A549 (cell line): ENCODE measurements at regions not wholly inside any gene's neighbourhood (a gene's known extent, or its start where the extent isn't known, plus 50 kb on each side); places are given as distances from the start of the nearest gene placed in this dataset.

Experiments
- ATAC-seq, 2 experiments: fragments of 200-7000 bp in 1 of 2; fragments of >200 bp in 1 of 2; cut with Nextera tagmentation in 1 of 2; cut with Tn5 transposase in 1 of 2; 3 replicates each; pipeline versions ENCODE4 v1.8.0 to v1.9.1; 2018 to 2020; ENCODE audit warnings: mild to moderate bottlenecking in 1 of 2, moderate library complexity in 1 of 2
- CTCF ChIA-PET: fragments of 300-600 bp; sonication (Branson Sonifier 250); formaldehyde crosslinking; extraction: SDS; loops from one replicate; lab custom pipeline; 2021; ENCODE audit warnings: antibody characterized with exemption, inconsistent platforms; lab: Yijun Ruan, JAX
- POLR2A ChIA-PET: fragments of 350-600 bp; formaldehyde crosslinking; extraction: SDS; loops from one replicate; lab custom pipeline; 2021; ENCODE audit warnings: antibody characterized with exemption, inconsistent platforms; lab: Yijun Ruan, JAX
- DNase-seq, 2 experiments: peaks; one replicate each; pipeline versions ENCODE4 v3.0.0 to v3.0.0-alpha.2; 2011 to 2016; ENCODE audit warnings: low read depth in 1 of 2, low spot score in 1 of 2
- FAIRE-seq: peaks from 2 replicates; lab custom pipeline; 2011; peaks lifted over from hg19 to GRCh38; lab: Jason Lieb, UNC
- H3K27ac ChIP-seq, 2 experiments: fragments of >200 bp; sonication (Bioruptor Twin); formaldehyde crosslinking; 3 replicates each; pipeline ENCODE4 v1.5.1; 2016 to 2017
- H3K4me1 ChIP-seq: fragments of >200 bp; sonication (Bioruptor Twin); formaldehyde crosslinking; 3 replicates; pipeline ENCODE4 v1.6.1; 2016
- H3K4me2 ChIP-seq: fragments of >200 bp; sonication (Bioruptor Twin); formaldehyde crosslinking; 3 replicates; pipeline ENCODE4 v1.6.1; 2016
- H3K4me3 ChIP-seq: fragments of >200 bp; sonication (Bioruptor Twin); formaldehyde crosslinking; 3 replicates; pipeline ENCODE4 v1.5.1; 2016
- H3K9me3 ChIP-seq: fragments of >200 bp; sonication (Bioruptor Twin); formaldehyde crosslinking; 3 replicates; pipeline ENCODE4 v1.6.1; 2016
- BHLHE40 ChIP-seq: IDR thresholded peaks from 2 replicates; pipeline ENCODE4 v1.6.1; 2012; ENCODE audit warnings: low read depth, low read length, inconsistent platforms
- CBX2 ChIP-seq: fragments of 200-600 bp; sonication (generic); IDR thresholded peaks from 2 replicates; pipeline ENCODE4 v1.6.1; 2016; ENCODE audit warnings: low read depth, mild to moderate bottlenecking, borderline replicate concordance
- CBX8 ChIP-seq: fragments of 200-600 bp; sonication (generic); IDR thresholded peaks from 2 replicates; pipeline ENCODE4 v1.6.1; 2016
- CEBPB ChIP-seq, 2 experiments: fragments of >200 bp in 1 of 2; sonication (Bioruptor Twin) in 1 of 2; formaldehyde crosslinking in 1 of 2; IDR thresholded peaks; 2 replicates each; pipeline ENCODE4 v1.6.1; 2012 to 2016
- EHMT2 ChIP-seq: fragments of 200-600 bp; sonication (generic); IDR thresholded peaks from 2 replicates; pipeline ENCODE4 v1.6.1; 2016; ENCODE audit warnings: antibody characterized with exemption, low read depth, mild to moderate bottlenecking, moderate library complexity
- ESRRA ChIP-seq: fragments of 150-350 bp; IDR thresholded peaks from 2 replicates; pipeline ENCODE4 v1.6.1; 2014; ENCODE audit warnings: mild to moderate bottlenecking, low read length, borderline replicate concordance
- FOSB ChIP-seq: fragments of 250-450 bp; sonication (Bioruptor Pico); IDR thresholded peaks from 2 replicates; pipeline ENCODE4 v1.5.0; 2020; ENCODE audit warnings: mild to moderate bottlenecking, moderate library complexity
- FOSL2 ChIP-seq, 2 experiments: fragments of 450-650 bp in 1 of 2; fragments of >200 bp in 1 of 2; sonication (Bioruptor Twin) in 1 of 2; formaldehyde crosslinking; IDR thresholded peaks; 2 replicates each; pipeline versions ENCODE4 v1.5.0 to v1.6.1; 2016 to 2020; ENCODE audit warnings: mild to moderate bottlenecking in 1 of 2, moderate library complexity in 1 of 2
- GATA3 ChIP-seq: IDR thresholded peaks from 2 replicates; pipeline ENCODE4 v1.6.1; 2012; ENCODE audit warnings: borderline replicate concordance
- HOXB5 ChIP-seq: fragments of 250-450 bp; sonication (Bioruptor Pico); IDR thresholded peaks from 2 replicates; pipeline ENCODE4 v1.5.0; 2020; ENCODE audit warnings: mild to moderate bottlenecking, moderate library complexity
- JUN ChIP-seq, 2 experiments: fragments of >200 bp; sonication (Bioruptor Twin); formaldehyde crosslinking; IDR thresholded peaks; 2 replicates in 1 of 2; 3 replicates in 1 of 2; pipeline ENCODE4 v1.6.1; 2016 to 2017
- JUNB ChIP-seq: fragments of >200 bp; sonication (Bioruptor Twin); formaldehyde crosslinking; IDR thresholded peaks from 2 replicates; pipeline ENCODE4 v1.6.1; 2016
- KDM1A ChIP-seq: fragments of 200-600 bp; sonication (generic); IDR thresholded peaks from 2 replicates; pipeline ENCODE4 v1.6.1; 2016; ENCODE audit warnings: low read depth, mild to moderate bottlenecking
- KDM5A ChIP-seq: fragments of 200-600 bp; sonication (generic); IDR thresholded peaks from 2 replicates; pipeline ENCODE4 v1.6.1; 2016; ENCODE audit warnings: antibody characterized with exemption, mild to moderate bottlenecking
- MAFK ChIP-seq: fragments of 450-650 bp; IDR thresholded peaks from 2 replicates; pipeline ENCODE4 v1.6.1; 2014; ENCODE audit not compliant: partially characterized antibody
- MYC ChIP-seq: IDR thresholded peaks from 2 replicates; pipeline ENCODE4 v1.6.1; 2012; ENCODE audit warnings: mild to moderate bottlenecking, inconsistent platforms, low read length, improper control_type of control experiment, borderline replicate concordance
- POLR2A ChIP-seq: IDR thresholded peaks from 2 replicates; pipeline ENCODE4 v1.6.1; 2012; ENCODE audit warnings: mild to moderate bottlenecking, low read length
- RAD21 ChIP-seq, 2 experiments: fragments of >200 bp in 1 of 2; sonication (Bioruptor Twin) in 1 of 2; formaldehyde crosslinking in 1 of 2; IDR thresholded peaks in 1 of 2; conservative IDR thresholded peaks in 1 of 2; 2 replicates in 1 of 2; 3 replicates in 1 of 2; pipeline ENCODE4 v1.6.1; 2012 to 2018; ENCODE audit warnings: inconsistent platforms in 1 of 2
- RCOR1 ChIP-seq: fragments of 150-350 bp; IDR thresholded peaks from 2 replicates; pipeline ENCODE4 v1.6.1; 2014; ENCODE audit warnings: antibody characterized with exemption, low read length, low read depth
- SMC3 ChIP-seq: fragments of >200 bp; sonication (Bioruptor Twin); formaldehyde crosslinking; IDR thresholded peaks from 3 replicates; pipeline ENCODE4 v1.6.1; 2018; ENCODE audit warnings: inconsistent platforms
- TFCP2L1 ChIP-seq: fragments of 250-450 bp; sonication (Bioruptor Pico); IDR thresholded peaks from 2 replicates; pipeline ENCODE4 v1.5.0; 2021; ENCODE audit warnings: mild to moderate bottlenecking
- ZFP36 ChIP-seq: fragments of 450-650 bp; IDR thresholded peaks from 2 replicates; pipeline ENCODE4 v1.6.1; 2014; ENCODE audit warnings: borderline replicate concordance; ENCODE audit not compliant: partially characterized antibody
- ZSCAN20 ChIP-seq: fragments of 250-450 bp; sonication (Bioruptor Pico); IDR thresholded peaks from 2 replicates; pipeline ENCODE4 v1.8.0; 2022; ENCODE audit warnings: mild to moderate bottlenecking, moderate library complexity
- WGBS: methylation state at CpG from one replicate; pipeline ENCODE4 v1.1.6; 2017; ENCODE audit errors: missing lambda C conversion rate; 5-methylcytosine and 5-hydroxymethylcytosine counted together
- TF ChIP-seq, protein P1 (sequence below): IDR thresholded peaks from 2 replicates; pipeline ENCODE4 v1.6.1; 2012
- TF ChIP-seq, protein P2 (sequence below): IDR thresholded peaks from 2 replicates; pipeline ENCODE4 v1.6.1; 2012
- TF ChIP-seq, protein P3 (sequence below): IDR thresholded peaks from 2 replicates; pipeline ENCODE4 v1.6.1; 2012; ENCODE audit warnings: low read depth, borderline replicate concordance

DNA sequence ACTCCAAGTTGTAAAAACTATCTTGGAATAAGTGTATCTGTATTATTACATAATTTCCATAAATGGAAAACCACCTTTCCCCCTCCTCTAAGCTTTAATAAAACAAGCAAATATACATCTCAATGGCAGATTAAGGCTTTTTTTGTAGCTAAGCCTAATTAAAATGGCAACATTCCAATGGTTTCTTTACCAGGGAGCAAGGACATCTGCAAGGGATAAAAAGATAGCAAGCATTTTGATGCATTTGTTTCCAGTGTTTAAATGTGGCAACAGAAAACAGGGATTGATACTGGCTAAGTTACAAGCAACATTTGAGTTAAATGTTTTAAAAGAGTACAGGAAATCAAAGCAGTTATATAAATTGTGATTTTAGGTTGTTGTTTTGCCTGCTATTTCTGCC lies 1012.7 kb downstream of the ADGRL2 start:
- DNase-seq (no peak), FAIRE-seq (no peak), ATAC-seq (no peak)
- CTCF ChIA-PET: no interaction called here
- H3K4me2 ChIP-seq: no peak overlapping the region
- POLR2A ChIA-PET: no interaction called here
- no peak for TF ChIP-seq GATA3
- TF ChIP-seq KDM1A: no peak
- no peak for TF ChIP-seq JUN (IDR thresholded peaks at IDR 0.05)
- TF ChIP-seq FOSB (CRISPR knock-in tag): no peak
- TF ChIP-seq SMC3: no peak
- TF ChIP-seq CBX2: no peak
- TF ChIP-seq, protein P1, sequence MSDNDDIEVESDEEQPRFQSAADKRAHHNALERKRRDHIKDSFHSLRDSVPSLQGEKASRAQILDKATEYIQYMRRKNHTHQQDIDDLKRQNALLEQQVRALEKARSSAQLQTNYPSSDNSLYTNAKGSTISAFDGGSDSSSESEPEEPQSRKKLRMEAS: no peak
- no peak for TF ChIP-seq EHMT2
- TF ChIP-seq, protein P2, sequence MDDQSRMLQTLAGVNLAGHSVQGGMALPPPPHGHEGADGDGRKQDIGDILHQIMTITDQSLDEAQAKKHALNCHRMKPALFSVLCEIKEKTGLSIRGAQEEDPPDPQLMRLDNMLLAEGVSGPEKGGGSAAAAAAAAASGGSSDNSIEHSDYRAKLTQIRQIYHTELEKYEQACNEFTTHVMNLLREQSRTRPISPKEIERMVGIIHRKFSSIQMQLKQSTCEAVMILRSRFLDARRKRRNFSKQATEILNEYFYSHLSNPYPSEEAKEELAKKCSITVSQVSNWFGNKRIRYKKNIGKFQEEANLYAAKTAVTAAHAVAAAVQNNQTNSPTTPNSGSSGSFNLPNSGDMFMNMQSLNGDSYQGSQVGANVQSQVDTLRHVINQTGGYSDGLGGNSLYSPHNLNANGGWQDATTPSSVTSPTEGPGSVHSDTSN: no peak
- no peak for TF ChIP-seq BHLHE40
- TF ChIP-seq ZFP36: no peak
- no peak for TF ChIP-seq KDM5A
- TF ChIP-seq, protein P3, sequence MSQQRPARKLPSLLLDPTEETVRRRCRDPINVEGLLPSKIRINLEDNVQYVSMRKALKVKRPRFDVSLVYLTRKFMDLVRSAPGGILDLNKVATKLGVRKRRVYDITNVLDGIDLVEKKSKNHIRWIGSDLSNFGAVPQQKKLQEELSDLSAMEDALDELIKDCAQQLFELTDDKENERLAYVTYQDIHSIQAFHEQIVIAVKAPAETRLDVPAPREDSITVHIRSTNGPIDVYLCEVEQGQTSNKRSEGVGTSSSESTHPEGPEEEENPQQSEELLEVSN: no peak
- TF ChIP-seq RAD21 (conservative IDR thresholded peaks at IDR 0.05 in 1 of 2, IDR thresholded peaks at IDR 0.05 in 1 of 2): no peak
- TF ChIP-seq TFCP2L1 (CRISPR knock-in tag): no peak
- TF ChIP-seq CBX8: no peak
- no peak for TF ChIP-seq RCOR1
- TF ChIP-seq HOXB5: no peak
- TF ChIP-seq CEBPB (IDR thresholded peaks at IDR 0.05): no peak
- no peaks in the 10 kb centered on the region for H3K4me1 ChIP-seq
- no peaks in the 10 kb centered on the region for H3K9me3 ChIP-seq
- H3K27ac ChIP-seq: no peak overlapping the region
- no peak overlapping the region for H3K4me3 ChIP-seq

DNA sequence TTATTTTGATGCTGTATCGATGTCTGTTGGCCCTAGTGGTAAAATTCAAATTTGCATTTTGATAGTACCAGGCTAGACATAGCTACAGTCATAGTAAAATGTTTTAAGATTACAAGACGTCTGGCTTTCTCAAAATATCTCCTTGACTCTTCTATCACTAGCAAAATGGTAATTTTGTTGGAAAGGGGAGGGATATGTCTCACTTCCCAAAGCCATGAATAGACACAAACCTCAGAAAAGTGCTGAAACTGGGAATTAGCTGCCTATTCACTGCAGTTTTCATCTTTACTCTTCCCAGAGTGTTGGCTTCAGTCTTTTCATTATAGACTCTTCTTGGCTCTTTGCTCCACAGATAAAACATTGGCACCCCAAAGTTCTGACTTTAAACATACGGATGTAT lies 1009.9 kb downstream of the ADGRL2 start:
- no peak for FAIRE-seq
- DNase-seq: no peak
- Histone ChIP-seq H3K4me1 (no peaks in the 10 kb centered on the region), H3K27ac (no peak overlapping the region)
- ATAC-seq: no peak
- TF ChIP-seq RCOR1: no peak
- TF ChIP-seq ZSCAN20 (CRISPR knock-in tag): no peak
- TF ChIP-seq, all 56 proteins: peak for 0
- CTCF ChIA-PET: no interaction called here
- no peak overlapping the region for H3K4me2 ChIP-seq
- no peak overlapping the region for H3K4me3 ChIP-seq
- WGBS: 0% methylated on average over 3 of the region's 3 CpGs
- no peaks in the 10 kb centered on the region for H3K9me3 ChIP-seq
- POLR2A ChIA-PET: no interaction called here

DNA sequence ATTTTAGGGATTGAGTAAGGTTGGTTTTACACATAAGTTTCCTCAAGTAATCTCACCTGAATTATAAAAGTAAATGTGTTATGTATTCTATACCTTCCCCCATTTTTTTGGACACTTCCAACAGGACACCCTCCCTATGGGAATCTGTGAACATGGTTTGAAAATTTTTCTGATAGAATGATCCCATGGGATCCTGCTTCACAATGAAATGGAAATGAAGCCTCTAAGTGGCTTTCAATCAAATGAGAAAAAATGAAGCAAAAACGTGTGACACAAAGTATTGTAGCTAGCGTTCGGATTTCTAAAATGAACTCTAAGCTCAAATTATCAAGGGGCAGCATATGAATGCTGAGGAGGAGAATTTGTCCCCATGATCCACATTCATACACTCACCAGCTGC lies 1006.8 kb downstream of the ADGRL2 start:
- WGBS: 23% methylated on average over 3 of the region's 3 CpGs
- Histone ChIP-seq H3K27ac (no peak overlapping the region), H3K4me3 (no peak overlapping the region), H3K4me2 (no peak overlapping the region), H3K4me1 (no peaks in the 10 kb centered on the region), H3K9me3 (no peaks in the 10 kb centered on the region)
- no peak for FAIRE-seq
- no peak for ATAC-seq
- ChIA-PET POLR2A (no interaction called here), CTCF (no interaction called here)
- TF ChIP-seq POLR2A (no peak), JUNB (no peak), CEBPB (IDR thresholded peaks at IDR 0.05) (no peak), MYC (no peak), FOSL2 (IDR thresholded peaks at IDR 0.05) (no peak), FOSL2 (CRISPR knock-in tag; IDR thresholded peaks at IDR 0.05) (no peak), MAFK (no peak), ESRRA (no peak)
- TF ChIP-seq, protein P2: no peak
- DNase-seq: no peak
